Large intestine (tissue), 3 donors: ENCODE measurements at regions not wholly inside any gene's neighbourhood (a gene's known extent, or its start where the extent isn't known, plus 50 kb on each side); places are given as distances from the start of the nearest gene placed in this dataset.

Source experiments
- DNase-seq, 2 donors: peaks; one replicate each; pipeline versions ENCODE4 v3.0.0 to v3.0.0-alpha.2; 2013
- H3K27ac ChIP-seq: one replicate; pipeline ENCODE4 v1.5.1; 2013; ENCODE audit warnings: low read length
- H3K27me3 ChIP-seq: 2 replicates; pipeline ENCODE4 v1.6.1; 2013; ENCODE audit warnings: low read length; ENCODE audit not compliant: control insufficient read depth, insufficient read depth
- H3K36me3 ChIP-seq: 2 replicates; pipeline ENCODE4 v1.6.1; 2013; ENCODE audit warnings: low read length; ENCODE audit not compliant: control insufficient read depth, insufficient read depth
- H3K4me1 ChIP-seq: one replicate; pipeline ENCODE4 v1.6.1; 2013; ENCODE audit warnings: low read length; ENCODE audit not compliant: control insufficient read depth, insufficient read depth
- H3K4me3 ChIP-seq: one replicate; pipeline ENCODE4 v1.5.1; 2013; ENCODE audit warnings: low read length
- H3K9me3 ChIP-seq: one replicate; pipeline ENCODE4 v1.6.1; 2013; ENCODE audit warnings: mild to moderate bottlenecking, low read depth, low read length, moderate library complexity; ENCODE audit not compliant: control insufficient read depth
- WGBS: methylation state at CpG from one replicate; pipeline ENCODE4 v1.1.5; 2013; ENCODE audit warnings: low lambda C conversion rate; ENCODE audit not compliant: insufficient coverage; 5-methylcytosine and 5-hydroxymethylcytosine counted together

DNA sequence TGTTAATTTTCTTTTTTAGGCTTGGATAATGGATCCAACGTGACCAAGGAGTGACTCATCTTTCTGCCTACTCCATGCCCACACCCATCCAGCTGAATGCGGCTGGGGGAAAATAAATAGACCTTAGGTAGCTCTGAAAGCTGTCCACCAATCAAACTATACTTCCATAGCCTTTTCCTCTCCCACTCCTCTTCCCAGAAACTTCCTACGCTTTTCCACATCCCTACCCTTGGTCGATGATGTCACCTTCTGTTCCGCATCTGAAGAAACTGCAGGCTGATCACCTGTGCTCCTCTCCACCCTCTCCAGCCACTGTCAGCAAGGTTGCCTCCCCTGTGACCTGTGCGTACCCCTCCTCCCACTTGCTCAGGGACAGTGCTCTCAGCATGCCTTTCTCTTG, 359.8 kb upstream of the KLF6 start:
- H3K4me1 ChIP-seq, result no peaks in the 10 kb centered on the region
- no peak overlapping the region for H3K4me3 ChIP-seq
- no peak for DNase-seq
- H3K9me3 ChIP-seq, result no peaks in the 10 kb centered on the region
- 68% methylated on average over 4 of the region's 6 CpGs for WGBS
- H3K27ac ChIP-seq, result no peak overlapping the region
- H3K36me3 ChIP-seq, result no peaks in the 10 kb centered on the region
- H3K27me3 ChIP-seq, result peaks cover 4% of the 10 kb centered on the region

DNA sequence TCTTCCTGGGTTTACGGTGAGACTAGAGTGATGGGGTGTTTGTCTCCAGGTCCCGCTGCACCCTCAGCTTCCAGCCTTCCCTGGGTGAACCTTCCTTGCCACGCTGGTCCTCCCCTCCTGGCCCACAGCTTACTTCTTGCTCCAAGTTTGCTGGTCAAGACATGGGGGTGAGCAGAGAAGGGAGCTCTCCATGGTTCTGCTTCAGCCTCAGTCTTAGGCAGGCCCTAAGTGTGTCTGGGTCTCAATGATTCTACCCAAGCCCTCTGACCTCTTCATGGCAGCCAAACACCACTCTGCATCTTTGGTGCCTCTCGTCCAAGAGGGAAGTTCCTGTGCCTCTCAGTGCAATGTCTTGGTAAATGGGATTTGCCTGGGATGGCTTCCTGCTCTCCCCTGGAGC, 356.5 kb upstream of the KLF6 start:
- WGBS, result no CpG with 5 or more reads among the region's 4 CpGs
- Histone ChIP-seq H3K27ac (no peak overlapping the region), H3K9me3 (no peaks in the 10 kb centered on the region), H3K4me1 (no peaks in the 10 kb centered on the region), H3K27me3 (peaks cover 4% of the 10 kb centered on the region), H3K4me3 (no peak overlapping the region), H3K36me3 (no peaks in the 10 kb centered on the region)
- DNase-seq, result no peak

DNA sequence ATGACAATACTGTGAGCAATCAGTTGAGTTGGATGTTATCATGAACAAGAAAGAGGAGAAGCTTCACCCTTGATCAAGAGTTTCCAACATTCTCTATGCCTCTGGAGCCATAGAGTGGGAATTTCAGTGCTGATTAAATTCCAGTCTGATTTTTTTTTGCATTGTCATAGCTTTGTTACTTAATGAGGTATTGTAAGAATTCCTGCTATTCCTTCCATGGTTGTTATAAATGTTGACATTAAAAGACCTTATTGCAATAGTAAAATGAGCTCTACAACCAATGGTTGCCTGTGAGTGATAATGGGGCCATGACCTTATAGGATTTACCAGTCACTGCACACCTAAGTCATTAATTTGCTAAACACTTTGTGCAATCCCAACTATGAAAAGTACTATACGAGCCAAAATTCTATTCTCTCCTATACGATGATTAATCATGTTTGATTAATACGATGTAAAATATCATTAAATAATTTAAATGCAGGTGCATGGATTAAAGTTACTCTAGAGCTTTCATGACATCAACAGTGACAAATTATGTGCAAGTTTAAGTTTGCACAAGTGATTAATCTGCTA, 353.2 kb upstream of the KLF6 start:
- Histone ChIP-seq H3K36me3 (no peaks in the 10 kb centered on the region), H3K4me1 (no peaks in the 10 kb centered on the region), H3K4me3 (no peak overlapping the region), H3K27ac (no peak overlapping the region), H3K27me3 (no peaks in the 10 kb centered on the region), H3K9me3 (no peaks in the 10 kb centered on the region)
- no peak for DNase-seq
- 100% methylated on average over 1 of the region's 3 CpGs for WGBS

DNA sequence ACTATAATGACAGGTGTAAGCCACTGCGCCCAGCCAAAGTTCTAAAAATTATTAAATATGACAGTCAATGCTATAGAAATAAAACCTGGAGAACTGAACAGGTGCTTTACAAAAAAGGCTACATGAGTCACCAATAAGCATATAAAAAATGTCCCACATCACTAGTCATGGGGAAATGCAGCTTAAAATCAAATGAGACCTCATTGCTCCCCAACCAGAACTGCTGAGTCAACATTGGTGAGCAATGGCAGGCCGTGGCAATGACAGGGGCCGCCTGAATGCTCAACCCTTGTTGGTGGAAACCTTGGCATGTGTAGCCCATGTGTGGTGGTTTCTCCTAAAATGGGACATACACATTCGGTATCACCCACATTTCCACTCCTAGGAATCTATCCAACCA, 352.3 kb upstream of the KLF6 start:
- DNase-seq, result no peak
- WGBS, result no CpG with 5 or more reads among the region's 4 CpGs
- no peaks in the 10 kb centered on the region for H3K36me3 ChIP-seq
- no peaks in the 10 kb centered on the region for H3K4me1 ChIP-seq
- no peak overlapping the region for H3K4me3 ChIP-seq
- no peaks in the 10 kb centered on the region for H3K9me3 ChIP-seq
- H3K27ac ChIP-seq, result no peak overlapping the region
- no peaks in the 10 kb centered on the region for H3K27me3 ChIP-seq

DNA sequence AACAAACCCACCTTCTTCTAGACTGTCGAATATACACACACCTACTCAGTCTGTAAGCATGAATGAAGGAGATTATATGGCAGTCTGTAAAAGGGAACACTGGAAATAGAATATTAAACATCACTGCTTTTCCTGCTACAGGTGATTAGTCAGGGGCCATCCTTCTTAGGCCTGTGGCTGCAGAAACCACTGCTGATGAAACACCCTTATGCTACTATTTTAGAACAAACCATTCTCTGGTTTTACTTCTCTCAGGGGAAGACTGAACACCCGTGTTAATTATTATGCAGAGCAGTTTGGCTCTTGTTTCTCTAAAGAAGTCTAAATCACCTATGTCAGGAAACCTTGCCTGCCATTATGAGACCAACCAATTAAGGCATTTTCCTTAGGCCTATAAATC, 351.1 kb upstream of the KLF6 start:
- Histone ChIP-seq H3K36me3 (no peaks in the 10 kb centered on the region), H3K27ac (no peak overlapping the region)

DNA sequence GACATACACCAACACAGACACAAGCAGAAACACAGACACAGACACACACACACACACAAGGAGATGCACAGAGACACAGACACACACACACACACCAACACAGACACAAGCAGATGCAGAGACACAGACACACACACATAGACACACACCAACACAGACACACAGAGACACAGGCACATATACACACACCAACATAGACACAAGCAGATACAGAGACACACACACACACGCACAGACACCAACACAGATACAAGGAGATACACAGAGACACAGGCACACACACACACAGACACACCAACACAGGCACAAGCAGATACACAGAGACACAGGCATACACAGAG, 347.2 kb upstream of the KLF6 start:
- Histone ChIP-seq H3K27ac (no peak overlapping the region), H3K4me1 (no peaks in the 10 kb centered on the region), H3K27me3 (no peaks in the 10 kb centered on the region), H3K36me3 (no peaks in the 10 kb centered on the region), H3K9me3 (no peaks in the 10 kb centered on the region), H3K4me3 (no peak overlapping the region)
- no CpG with 5 or more reads among the region's 1 CpG for WGBS
- no peak for DNase-seq

More for the DNA sequence above, 351.1 kb upstream of the KLF6 start:
- H3K9me3 ChIP-seq, result no peaks in the 10 kb centered on the region
- H3K27me3 ChIP-seq, result no peaks in the 10 kb centered on the region
- no peaks in the 10 kb centered on the region for H3K4me1 ChIP-seq
- 63% methylated on average over 1 of the region's 2 CpGs for WGBS
- no peak overlapping the region for H3K4me3 ChIP-seq
- no peak for DNase-seq

DNA sequence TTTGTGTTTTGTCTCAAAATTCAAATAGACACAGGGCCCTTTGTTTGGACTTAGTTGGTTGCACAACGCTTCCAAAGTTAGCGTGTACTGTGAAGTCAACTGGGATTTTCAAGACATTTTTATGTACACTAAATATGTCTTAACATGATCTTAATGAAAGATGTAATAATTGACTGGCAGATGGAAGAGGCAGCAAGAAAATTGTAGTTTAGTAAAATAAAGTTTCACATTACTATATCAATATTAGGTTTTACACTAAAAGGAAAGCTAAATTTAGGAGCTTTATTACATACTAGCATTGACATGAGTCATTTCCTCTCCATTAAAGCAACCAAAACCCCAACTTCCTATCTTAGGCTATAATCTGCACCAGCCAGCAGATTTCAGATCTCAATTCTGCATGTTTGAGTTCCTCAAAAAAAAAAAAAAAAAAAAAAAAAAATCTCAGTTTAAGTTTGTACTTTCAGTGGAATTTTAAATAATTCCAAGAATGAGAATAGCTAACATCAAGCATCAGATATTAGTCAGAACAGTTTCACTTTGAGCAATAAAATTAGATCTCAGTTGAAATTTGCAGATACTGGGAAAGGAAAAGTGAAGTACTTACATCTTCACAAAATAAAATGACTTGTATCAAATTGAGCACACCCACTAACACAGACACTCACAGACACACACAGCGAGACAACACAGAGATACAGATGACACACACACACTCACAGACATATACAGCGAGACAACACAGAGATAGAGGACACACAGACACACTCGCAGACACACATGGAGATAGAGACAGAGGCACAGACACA, 346.6 kb upstream of the KLF6 start:
- H3K4me1 ChIP-seq, result no peaks in the 10 kb centered on the region
- no peak overlapping the region for H3K4me3 ChIP-seq
- DNase-seq, result peak in 1 of 2 donors; percentile 10
- H3K9me3 ChIP-seq, result no peaks in the 10 kb centered on the region
- no peaks in the 10 kb centered on the region for H3K36me3 ChIP-seq
- H3K27me3 ChIP-seq, result no peaks in the 10 kb centered on the region
- 80% methylated on average over 1 of the region's 5 CpGs for WGBS
- H3K27ac ChIP-seq, result no peak overlapping the region

DNA sequence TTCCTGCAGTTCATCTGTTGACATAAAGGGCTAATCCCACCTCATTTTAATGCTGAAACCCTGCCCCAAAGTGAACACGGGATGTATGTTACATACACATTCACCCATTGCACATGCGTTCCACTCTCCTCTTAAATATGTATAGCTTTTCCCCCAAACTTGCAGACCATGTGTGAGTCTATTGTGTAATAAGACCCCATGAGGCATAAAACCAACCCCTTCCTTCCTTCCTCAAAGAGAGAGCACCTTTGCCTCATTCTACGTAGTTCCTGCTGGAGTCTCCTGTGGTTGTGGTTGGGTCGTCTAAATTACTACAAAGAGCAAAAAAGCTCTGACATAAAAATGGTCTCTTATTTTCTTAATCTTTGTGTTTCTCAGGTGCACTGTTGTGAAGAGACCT, 345.7 kb upstream of the KLF6 start:
- Histone ChIP-seq H3K4me3 (no peak overlapping the region), H3K36me3 (no peaks in the 10 kb centered on the region), H3K27ac (peak overlapping the region; percentile 0), H3K4me1 (no peaks in the 10 kb centered on the region), H3K9me3 (no peaks in the 10 kb centered on the region), H3K27me3 (no peaks in the 10 kb centered on the region)
- 60% methylated on average over 1 of the region's 4 CpGs for WGBS
- DNase-seq, result no peak

DNA sequence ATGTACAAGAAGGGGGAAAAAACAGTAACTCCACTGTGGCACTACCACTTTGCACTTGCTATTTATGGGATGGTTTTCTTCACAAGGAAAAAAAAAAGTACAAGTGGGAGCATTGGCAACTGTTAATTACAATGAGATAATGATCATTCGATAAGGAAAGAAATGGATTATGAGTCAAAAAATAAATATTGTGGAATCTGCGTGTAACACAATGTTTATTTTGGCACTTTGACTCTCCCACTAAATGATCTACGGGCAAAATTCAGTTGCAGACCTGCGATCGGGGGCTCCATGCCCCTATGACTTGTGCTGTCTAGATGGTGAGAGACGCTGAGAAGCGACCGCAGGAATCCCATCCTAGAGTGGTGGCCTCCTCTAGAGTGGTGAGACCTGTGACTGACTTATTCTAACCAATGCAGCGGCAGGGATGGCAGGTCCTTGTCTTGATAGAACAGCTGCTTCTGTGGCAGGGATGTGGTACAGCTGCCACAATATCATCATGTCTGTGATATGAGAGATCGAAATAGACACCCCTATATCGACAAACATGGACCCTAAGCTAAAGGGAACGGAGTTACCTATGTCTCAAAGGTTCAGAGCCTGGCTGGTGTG, 345.0 kb upstream of the KLF6 start:
- no CpG with 5 or more reads among the region's 12 CpGs for WGBS
- no peak overlapping the region for H3K27ac ChIP-seq
- H3K9me3 ChIP-seq, result no peaks in the 10 kb centered on the region
- no peaks in the 10 kb centered on the region for H3K36me3 ChIP-seq
- no peak overlapping the region for H3K4me3 ChIP-seq
- no peaks in the 10 kb centered on the region for H3K4me1 ChIP-seq
- no peak for DNase-seq
- H3K27me3 ChIP-seq, result no peaks in the 10 kb centered on the region

DNA sequence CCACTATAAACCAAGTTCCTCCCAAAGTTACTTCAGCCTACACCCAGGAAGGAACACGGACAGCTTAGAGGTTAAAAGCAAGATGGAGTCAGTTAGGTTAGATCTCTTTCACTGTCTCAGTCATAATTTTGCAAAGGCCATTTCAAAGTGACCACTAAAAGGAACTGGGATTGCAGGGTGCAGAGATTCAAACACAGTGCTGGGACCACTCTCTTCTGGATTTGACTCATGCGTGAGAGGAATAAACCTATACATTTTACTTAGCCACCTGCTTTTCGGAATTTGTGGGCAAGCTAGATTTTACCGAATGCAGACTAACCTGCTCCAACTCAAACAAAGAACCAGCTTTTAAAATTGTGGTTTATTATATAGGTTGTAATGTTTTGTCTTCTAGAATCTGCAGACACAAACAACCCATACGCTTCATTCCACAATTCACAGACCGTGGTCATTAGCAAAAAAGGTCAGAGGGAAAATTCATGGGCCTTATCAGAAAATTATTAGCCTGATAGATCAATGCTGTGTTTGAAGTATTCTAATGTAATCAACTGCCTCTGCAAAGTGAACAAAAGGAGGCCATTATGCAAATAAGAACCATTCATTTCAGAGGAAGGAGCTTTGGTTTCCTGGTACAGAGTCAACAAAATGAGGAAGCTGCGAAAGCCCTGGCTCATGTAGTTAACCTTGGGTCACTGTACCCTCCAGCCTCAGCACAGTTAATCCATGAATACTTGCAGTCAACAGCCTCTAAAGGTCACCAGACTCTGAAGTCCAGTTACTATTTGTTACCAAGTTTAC, 342.7 kb upstream of the KLF6 start:
- H3K4me1 ChIP-seq, result no peaks in the 10 kb centered on the region
- no peaks in the 10 kb centered on the region for H3K27me3 ChIP-seq
- H3K27ac ChIP-seq, result no peak overlapping the region
- H3K4me3 ChIP-seq, result no peak overlapping the region
- H3K9me3 ChIP-seq, result no peaks in the 10 kb centered on the region
- peak in 1 of 2 donors; percentile 22 for DNase-seq
- 100% methylated on average over 1 of the region's 7 CpGs for WGBS
- H3K36me3 ChIP-seq, result no peaks in the 10 kb centered on the region
